Skeletal muscle tissue (tissue), 3 donors: ENCODE measurements at regions not wholly inside any gene's neighbourhood (a gene's known extent, or its start where the extent isn't known, plus 50 kb on each side); places are given as distances from the start of the nearest gene placed in this dataset.

Experiments used
- H3K27ac ChIP-seq: one replicate; pipeline ENCODE4 v1.7.0; 2013; ENCODE audit warnings: mild to moderate bottlenecking, low read depth, low read length, inconsistent platforms
- H3K27me3 ChIP-seq, 3 donors: one replicate each; pipeline ENCODE4 v1.7.0; 2013; ENCODE audit warnings: low read length in 3 of 3; ENCODE audit not compliant: control insufficient read depth in 3 of 3, insufficient read depth in 3 of 3
- H3K36me3 ChIP-seq, 3 donors: one replicate each; pipeline ENCODE4 v1.7.0; 2013; ENCODE audit warnings: low read length in 3 of 3; ENCODE audit not compliant: control insufficient read depth in 3 of 3, insufficient read depth in 3 of 3
- H3K4me1 ChIP-seq, 3 donors: one replicate each; pipeline ENCODE4 v1.7.0; 2013; ENCODE audit warnings: low read length in 3 of 3, mild to moderate bottlenecking in 3 of 3; ENCODE audit not compliant: control insufficient read depth in 3 of 3, insufficient read depth in 3 of 3
- H3K4me3 ChIP-seq, 3 donors: one replicate each; pipeline ENCODE4 v1.7.0; 2013; ENCODE audit warnings: low read length in 3 of 3
- H3K9ac ChIP-seq, 3 donors: one replicate each; pipeline ENCODE4 v1.7.0; 2013; ENCODE audit warnings: low read length in 3 of 3, mild to moderate bottlenecking in 3 of 3, moderate library complexity in 2 of 3, low read depth in 1 of 3
- H3K9me3 ChIP-seq, 3 donors: one replicate each; pipeline ENCODE4 v1.7.0; 2013; ENCODE audit warnings: low read length in 3 of 3; ENCODE audit not compliant: control insufficient read depth in 3 of 3
- donor health status: Osteomylitis.

- no peaks in the 10 kb centered on the region for H3K9me3 ChIP-seq
- H3K27ac ChIP-seq = no peak overlapping the region
- H3K27me3 ChIP-seq = no peaks in the 10 kb centered on the region
- peaks cover 5 to 8% (median 5%) of the 10 kb centered on the region in 3 donors for H3K4me1 ChIP-seq
- H3K9ac ChIP-seq = no peak overlapping the region
- H3K4me3 ChIP-seq = no peak overlapping the region
- H3K36me3 ChIP-seq = no peaks in the 10 kb centered on the region
These were observed 305.7 kb downstream of the BAMBI start for GRCh38 chr10:28982974-28983373.

GRCh38 chr10:28983799-28984198 lies 305.1 kb upstream of the LYZL1 start:
- Histone ChIP-seq H3K9me3 (no peaks in the 10 kb centered on the region), H3K27ac (no peak overlapping the region), H3K27me3 (no peaks in the 10 kb centered on the region), H3K4me3 (no peak overlapping the region), H3K4me1 (peaks cover 5 to 8% (median 5%) of the 10 kb centered on the region in 3 donors), H3K36me3 (no peaks in the 10 kb centered on the region), H3K9ac (no peak overlapping the region)

- Histone ChIP-seq H3K4me3 (no peak overlapping the region), H3K9ac (no peak overlapping the region), H3K27ac (no peak overlapping the region), H3K9me3 (no peaks in the 10 kb centered on the region), H3K4me1 (peaks cover 5 to 8% (median 5%) of the 10 kb centered on the region in 3 donors), H3K27me3 (no peaks in the 10 kb centered on the region), H3K36me3 (no peaks in the 10 kb centered on the region)
These were observed 304.4 kb upstream of the LYZL1 start for GRCh38 chr10:28984431-28984830.

- Histone ChIP-seq H3K27ac (no peak overlapping the region), H3K9ac (no peak overlapping the region)
These were observed 303.6 kb upstream of the LYZL1 start for GRCh38 chr10:28985137-28985885.

GRCh38 chr10:28986117-28986792 lies 302.6 kb upstream of the LYZL1 start:
- no peak overlapping the region for H3K4me3 ChIP-seq
- H3K9me3 ChIP-seq = no peaks in the 10 kb centered on the region
- no peaks in the 10 kb centered on the region for H3K36me3 ChIP-seq
- no peak overlapping the region for H3K9ac ChIP-seq
- peaks cover 5 to 8% (median 5%) of the 10 kb centered on the region in 3 donors for H3K4me1 ChIP-seq
- no peaks in the 10 kb centered on the region for H3K27me3 ChIP-seq
- no peak overlapping the region for H3K27ac ChIP-seq

More at GRCh38 chr10:28985137-28985885, 303.6 kb upstream of the LYZL1 start:
- Histone ChIP-seq H3K9me3 (no peaks in the 10 kb centered on the region), H3K4me3 (no peak overlapping the region), H3K4me1 (peaks cover 5 to 8% (median 5%) of the 10 kb centered on the region in 3 donors), H3K36me3 (no peaks in the 10 kb centered on the region), H3K27me3 (no peaks in the 10 kb centered on the region)

GRCh38 chr10:28986856-28987255 lies 302.0 kb upstream of the LYZL1 start:
- no peaks in the 10 kb centered on the region for H3K27me3 ChIP-seq
- H3K36me3 ChIP-seq = no peaks in the 10 kb centered on the region
- peaks cover 5 to 8% (median 5%) of the 10 kb centered on the region in 3 donors for H3K4me1 ChIP-seq
- no peak overlapping the region for H3K27ac ChIP-seq
- no peak overlapping the region for H3K9ac ChIP-seq
- H3K9me3 ChIP-seq = no peaks in the 10 kb centered on the region
- H3K4me3 ChIP-seq = no peak overlapping the region

GRCh38 chr10:28987555-28988320 lies 301.1 kb upstream of the LYZL1 start:
- H3K9ac ChIP-seq = no peak overlapping the region
- H3K4me1 ChIP-seq = peaks cover 5 to 8% (median 5%) of the 10 kb centered on the region in 3 donors
- H3K27me3 ChIP-seq = no peaks in the 10 kb centered on the region
- H3K36me3 ChIP-seq = no peaks in the 10 kb centered on the region
- H3K27ac ChIP-seq = no peak overlapping the region
- no peaks in the 10 kb centered on the region for H3K9me3 ChIP-seq
- no peak overlapping the region for H3K4me3 ChIP-seq

GRCh38 chr10:28988980-28989379 lies 299.9 kb upstream of the LYZL1 start:
- H3K9ac ChIP-seq = no peak overlapping the region
- peaks cover 5 to 8% (median 5%) of the 10 kb centered on the region in 3 donors for H3K4me1 ChIP-seq
- H3K9me3 ChIP-seq = no peaks in the 10 kb centered on the region
- no peaks in the 10 kb centered on the region for H3K27me3 ChIP-seq
- H3K4me3 ChIP-seq = no peak overlapping the region
- no peak overlapping the region for H3K27ac ChIP-seq
- no peaks in the 10 kb centered on the region for H3K36me3 ChIP-seq

- H3K27me3 ChIP-seq = no peaks in the 10 kb centered on the region
- H3K4me1 ChIP-seq = no peaks in the 10 kb centered on the region
- no peak overlapping the region for H3K4me3 ChIP-seq
- no peaks in the 10 kb centered on the region for H3K36me3 ChIP-seq
- no peak overlapping the region for H3K9ac ChIP-seq
- no peak overlapping the region for H3K27ac ChIP-seq
- no peaks in the 10 kb centered on the region for H3K9me3 ChIP-seq
These were observed 297.3 kb upstream of the LYZL1 start for GRCh38 chr10:28991333-28992270.
